HG03039 (cell line): ENCODE measurements at regions not wholly inside any gene's neighbourhood (a gene's known extent, or its start where the extent isn't known, plus 50 kb on each side); places are given as distances from the start of the nearest gene placed in this dataset.

Experiments
- ATAC-seq: cut with Tn5 transposase; IDR thresholded peaks from one replicate; pipeline ENCODE4 v1.9.1; 2021; ENCODE audit warnings: mild to moderate bottlenecking, moderate library complexity; ENCODE audit not compliant: unreplicated experiment

GRCh38 chr16:49128740-49129139, 152.9 kb downstream of the CBLN1 start:
- ATAC-seq = no peak

GRCh38 chr16:49127103-49127502, 154.5 kb downstream of the CBLN1 start:
- ATAC-seq = no peak

GRCh38 chr16:49121636-49122035, 160.0 kb downstream of the CBLN1 start:
- ATAC-seq = no peak

- ATAC-seq = no peak
Measured at GRCh38 chr16:49120631-49121030, 161.0 kb downstream of the CBLN1 start.

GRCh38 chr16:49116873-49117272, 164.8 kb downstream of the CBLN1 start:
- ATAC-seq = no peak

GRCh38 chr16:49115956-49116355, 165.7 kb downstream of the CBLN1 start:
- ATAC-seq = no peak

GRCh38 chr16:49112754-49113153, 168.9 kb downstream of the CBLN1 start:
- no peak for ATAC-seq

- ATAC-seq = no peak
Measured at GRCh38 chr16:49111351-49111750, 170.3 kb downstream of the CBLN1 start.

GRCh38 chr16:49108611-49109010, 173.0 kb downstream of the CBLN1 start:
- ATAC-seq = no peak

- ATAC-seq = no peak
Measured at GRCh38 chr16:49103298-49103697, 178.3 kb downstream of the CBLN1 start.

- no peak for ATAC-seq
Measured at GRCh38 chr16:49101997-49102396, 179.6 kb downstream of the CBLN1 start.

- ATAC-seq = no peak
Measured at GRCh38 chr16:49100366-49100765, 181.3 kb downstream of the CBLN1 start.

- no peak for ATAC-seq
Measured at GRCh38 chr16:49097964-49098363, 183.7 kb downstream of the CBLN1 start.

GRCh38 chr16:49096176-49096945, 185.3 kb downstream of the CBLN1 start:
- ATAC-seq = no peak

GRCh38 chr16:49095539-49095938, 186.1 kb downstream of the CBLN1 start:
- ATAC-seq = no peak

GRCh38 chr16:49094471-49094870, 187.2 kb downstream of the CBLN1 start:
- ATAC-seq = no peak

- no peak for ATAC-seq
Measured at GRCh38 chr16:49093939-49094338, 187.7 kb downstream of the CBLN1 start.

- no peak for ATAC-seq
Measured at GRCh38 chr16:49092704-49093103, 188.9 kb downstream of the CBLN1 start.

- ATAC-seq = no peak
Measured at GRCh38 chr16:49089533-49089932, 192.1 kb downstream of the CBLN1 start.

- ATAC-seq = no peak
Measured at GRCh38 chr16:49089039-49089438, 192.6 kb downstream of the CBLN1 start.

GRCh38 chr16:49085686-49086085, 196.0 kb downstream of the CBLN1 start:
- ATAC-seq = no peak

- no peak for ATAC-seq
Measured at GRCh38 chr16:49084628-49085390, 196.8 kb downstream of the CBLN1 start.
